DND-41 (cell line): ENCODE measurements at regions not wholly inside any gene's neighbourhood (a gene's known extent, or its start where the extent isn't known, plus 50 kb on each side); places are given as distances from the start of the nearest gene placed in this dataset.
A peak's percentile ranks its signal among the peaks of the same experiment; 100 is the strongest.

ENCODE experiments used
- ATAC-seq: fragments of 200-7000 bp; cut with Tn5 transposase; 3 replicates; pipeline ENCODE4 v1.9.1; 2021; ENCODE audit warnings: low read depth; ENCODE audit not compliant: insufficient read depth
- DNase-seq: peaks from one replicate; pipeline ENCODE4 v3.0.0-alpha.2; 2020
- H2AFZ ChIP-seq: 2 replicates; pipeline ENCODE4 v1.6.0; 2012; ENCODE audit warnings: low read depth, low read length
- H3K27ac ChIP-seq: 2 replicates; pipeline ENCODE4 v1.5.1; 2012; ENCODE audit warnings: low read length, inconsistent platforms
- H3K27me3 ChIP-seq: fragments of 200-600 bp; sonication (generic); 2 replicates; pipeline ENCODE4 v1.6.0; 2012; ENCODE audit warnings: low read length, mild to moderate bottlenecking, inconsistent platforms; ENCODE audit not compliant: insufficient read depth, poor library complexity
- H3K36me3 ChIP-seq: 2 replicates; pipeline ENCODE4 v1.5.1; 2012; ENCODE audit warnings: low read length, inconsistent platforms; ENCODE audit not compliant: insufficient read depth
- H3K4me1 ChIP-seq: 2 replicates; pipeline ENCODE4 v1.5.1; 2012; ENCODE audit warnings: mild to moderate bottlenecking, low read length; ENCODE audit not compliant: insufficient read depth
- H3K4me2 ChIP-seq: 2 replicates; pipeline ENCODE4 v1.6.0; 2012; ENCODE audit warnings: mild to moderate bottlenecking, moderate library complexity, low read length, inconsistent platforms; ENCODE audit not compliant: insufficient read depth
- H3K4me3 ChIP-seq, 2 experiments: fragments of 200-600 bp in 1 of 2; shearing (Covaris generic) in 1 of 2; 2 replicates each; pipeline ENCODE4 v1.5.1; 2012 to 2016; ENCODE audit warnings: inconsistent platforms in 2 of 2, low read length in 2 of 2, mild to moderate bottlenecking in 2 of 2, low read depth in 1 of 2, moderate library complexity in 1 of 2
- H3K79me2 ChIP-seq: 2 replicates; pipeline ENCODE4 v1.6.0; 2012; ENCODE audit warnings: low read length, inconsistent platforms; ENCODE audit not compliant: insufficient read depth
- H3K9ac ChIP-seq: 2 replicates; pipeline ENCODE4 v1.6.0; 2012; ENCODE audit warnings: low read depth, mild to moderate bottlenecking, inconsistent platforms, low read length, moderate library complexity
- H3K9me3 ChIP-seq: 2 replicates; pipeline ENCODE4 v1.5.1; 2012; ENCODE audit warnings: low read length, moderate library complexity, mild to moderate bottlenecking, inconsistent platforms; ENCODE audit not compliant: insufficient read depth, severe bottlenecking
- H4K20me1 ChIP-seq: 2 replicates; pipeline ENCODE4 v1.6.0; 2012; ENCODE audit warnings: low read length; ENCODE audit not compliant: insufficient read depth
- CTCF ChIP-seq: IDR thresholded peaks from 2 replicates; pipeline ENCODE4 v1.5.1; 2012; ENCODE audit warnings: borderline replicate concordance, low read length, moderate library complexity, mild to moderate bottlenecking; ENCODE audit not compliant: poor library complexity, severe bottlenecking; ENCODE audit errors: extremely low read depth
- EZH2 ChIP-seq: IDR thresholded peaks from 3 replicates; pipeline ENCODE4 v1.6.1; 2012; ENCODE audit warnings: borderline replicate concordance, low read depth, mild to moderate bottlenecking, moderate library complexity, low read length, inconsistent platforms; ENCODE audit not compliant: severe bottlenecking

GRCh38 chr7:36047091-36047658 lies 105.9 kb upstream of the EEPD1 start:
- Histone ChIP-seq H3K27ac (no peak overlapping the region), H3K4me3 (no peak overlapping the region), H3K4me2 (no peak overlapping the region), H3K79me2 (no peaks in the 10 kb centered on the region), H2AFZ (no peak overlapping the region), H3K9ac (no peak overlapping the region), H3K4me1 (no peaks in the 10 kb centered on the region), H4K20me1 (no peaks in the 10 kb centered on the region), H3K9me3 (no peaks in the 10 kb centered on the region), H3K36me3 (no peaks in the 10 kb centered on the region), H3K27me3 (no peaks in the 10 kb centered on the region)
- ATAC-seq (0 out of 3 replicates have a peak, but pooled peaks have one; percentile 47), DNase-seq (no peak)
- no peak for TF ChIP-seq EZH2
- TF ChIP-seq CTCF, result peak; percentile 31

GRCh38 chr7:36048141-36048901 lies 104.7 kb upstream of the EEPD1 start:
- Histone ChIP-seq H3K9me3 (no peaks in the 10 kb centered on the region), H3K27ac (no peak overlapping the region), H3K36me3 (no peaks in the 10 kb centered on the region), H4K20me1 (no peaks in the 10 kb centered on the region), H3K4me1 (no peaks in the 10 kb centered on the region), H3K9ac (no peak overlapping the region), H3K4me2 (no peak overlapping the region), H3K79me2 (no peaks in the 10 kb centered on the region), H3K4me3 (no peak overlapping the region), H3K27me3 (no peaks in the 10 kb centered on the region), H2AFZ (no peak overlapping the region)
- DNase-seq, result no peak
- TF ChIP-seq CTCF (no peak), EZH2 (no peak)
- ATAC-seq, result no peak

- no peak overlapping the region for H3K4me3 ChIP-seq
- H2AFZ ChIP-seq, result no peak overlapping the region
- ATAC-seq (no peak), DNase-seq (no peak)
- H4K20me1 ChIP-seq, result no peaks in the 10 kb centered on the region
- no peak overlapping the region for H3K9ac ChIP-seq
- TF ChIP-seq CTCF, result no peak
- TF ChIP-seq EZH2, result no peak
- H3K27ac ChIP-seq, result no peak overlapping the region
- H3K36me3 ChIP-seq, result no peaks in the 10 kb centered on the region
- no peaks in the 10 kb centered on the region for H3K4me1 ChIP-seq
- no peaks in the 10 kb centered on the region for H3K27me3 ChIP-seq
- no peaks in the 10 kb centered on the region for H3K79me2 ChIP-seq
- H3K9me3 ChIP-seq, result no peaks in the 10 kb centered on the region
- H3K4me2 ChIP-seq, result no peak overlapping the region
These were observed 104.2 kb upstream of the EEPD1 start for GRCh38 chr7:36048902-36049240.
